Upper lobe of left lung (tissue), 4 donors: ENCODE measurements at regions not wholly inside any gene's neighbourhood (a gene's known extent, or its start where the extent isn't known, plus 50 kb on each side); places are given as distances from the start of the nearest gene placed in this dataset.

ENCODE experiments used
- CTCF ChIP-seq, 6 experiments: fragments of 450-650 bp in 4 of 6; fragments of 200-600 bp in 2 of 6; sonication (generic) in 2 of 6; IDR thresholded peaks; one replicate each; pipeline ENCODE4 v1.5.1; 2016 to 2019; ENCODE audit warnings: antibody characterized with exemption in 6 of 6
- POLR2AphosphoS5 ChIP-seq, 2 donors: sonication (generic); formaldehyde crosslinking; IDR thresholded peaks; one replicate each; pipeline ENCODE4 v1.5.1; 2017; ENCODE audit warnings: antibody characterized with exemption in 2 of 2

GRCh38 chr11:131281316-131281715 lies 89.1 kb upstream of the NTM start:
- TF ChIP-seq CTCF (IDR thresholded peaks at IDR 0.05) = no peak
- no peak for TF ChIP-seq POLR2AphosphoS5 (IDR thresholded peaks at IDR 0.05)
